ENCODE measurements at regions not wholly inside any gene's neighbourhood (a gene's known extent, or its start where the extent isn't known, plus 50 kb on each side); places are given as distances from the start of the nearest gene placed in this dataset.

GRCh38 chr10:26952094-26952493, 91.3 kb upstream of the ABI1 start:
- TF ChIP-seq MAX (IDR thresholded peaks at IDR 0.05) (no peak), NFIC (IDR thresholded peaks at IDR 0.05) (no peak), TEAD4 (IDR thresholded peaks at IDR 0.05) (no peak), CREB1 (IDR thresholded peaks at IDR 0.05; ENCODE audit: low read depth) (no peak), EP300 (IDR thresholded peaks at IDR 0.05; ENCODE audit: borderline replicate concordance) (no peak), TAF1 (IDR thresholded peaks at IDR 0.05; ENCODE audit: low read depth) (no peak), ZBTB7A (IDR thresholded peaks at IDR 0.05; ENCODE audit: low read depth) (no peak), CEBPB (IDR thresholded peaks at IDR 0.05) (no peak), FOXM1 (IDR thresholded peaks at IDR 0.05; ENCODE audit: borderline replicate concordance, low read depth) (no peak), YY1 (IDR thresholded peaks at IDR 0.05; ENCODE audit: low read depth) (no peak), TCF12 (IDR thresholded peaks at IDR 0.05; ENCODE audit: low read depth) (no peak), EGR1 (IDR thresholded peaks at IDR 0.05) (no peak), RAD21 (IDR thresholded peaks at IDR 0.05; ENCODE audit: low read depth) (no peak)
- TF ChIP-seq, protein P1, sequence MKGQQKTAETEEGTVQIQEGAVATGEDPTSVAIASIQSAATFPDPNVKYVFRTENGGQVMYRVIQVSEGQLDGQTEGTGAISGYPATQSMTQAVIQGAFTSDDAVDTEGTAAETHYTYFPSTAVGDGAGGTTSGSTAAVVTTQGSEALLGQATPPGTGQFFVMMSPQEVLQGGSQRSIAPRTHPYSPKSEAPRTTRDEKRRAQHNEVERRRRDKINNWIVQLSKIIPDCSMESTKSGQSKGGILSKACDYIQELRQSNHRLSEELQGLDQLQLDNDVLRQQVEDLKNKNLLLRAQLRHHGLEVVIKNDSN (IDR thresholded peaks at IDR 0.05), result no peak
- TF ChIP-seq, protein P2, sequence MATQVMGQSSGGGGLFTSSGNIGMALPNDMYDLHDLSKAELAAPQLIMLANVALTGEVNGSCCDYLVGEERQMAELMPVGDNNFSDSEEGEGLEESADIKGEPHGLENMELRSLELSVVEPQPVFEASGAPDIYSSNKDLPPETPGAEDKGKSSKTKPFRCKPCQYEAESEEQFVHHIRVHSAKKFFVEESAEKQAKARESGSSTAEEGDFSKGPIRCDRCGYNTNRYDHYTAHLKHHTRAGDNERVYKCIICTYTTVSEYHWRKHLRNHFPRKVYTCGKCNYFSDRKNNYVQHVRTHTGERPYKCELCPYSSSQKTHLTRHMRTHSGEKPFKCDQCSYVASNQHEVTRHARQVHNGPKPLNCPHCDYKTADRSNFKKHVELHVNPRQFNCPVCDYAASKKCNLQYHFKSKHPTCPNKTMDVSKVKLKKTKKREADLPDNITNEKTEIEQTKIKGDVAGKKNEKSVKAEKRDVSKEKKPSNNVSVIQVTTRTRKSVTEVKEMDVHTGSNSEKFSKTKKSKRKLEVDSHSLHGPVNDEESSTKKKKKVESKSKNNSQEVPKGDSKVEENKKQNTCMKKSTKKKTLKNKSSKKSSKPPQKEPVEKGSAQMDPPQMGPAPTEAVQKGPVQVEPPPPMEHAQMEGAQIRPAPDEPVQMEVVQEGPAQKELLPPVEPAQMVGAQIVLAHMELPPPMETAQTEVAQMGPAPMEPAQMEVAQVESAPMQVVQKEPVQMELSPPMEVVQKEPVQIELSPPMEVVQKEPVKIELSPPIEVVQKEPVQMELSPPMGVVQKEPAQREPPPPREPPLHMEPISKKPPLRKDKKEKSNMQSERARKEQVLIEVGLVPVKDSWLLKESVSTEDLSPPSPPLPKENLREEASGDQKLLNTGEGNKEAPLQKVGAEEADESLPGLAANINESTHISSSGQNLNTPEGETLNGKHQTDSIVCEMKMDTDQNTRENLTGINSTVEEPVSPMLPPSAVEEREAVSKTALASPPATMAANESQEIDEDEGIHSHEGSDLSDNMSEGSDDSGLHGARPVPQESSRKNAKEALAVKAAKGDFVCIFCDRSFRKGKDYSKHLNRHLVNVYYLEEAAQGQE (IDR thresholded peaks at IDR 0.05; ENCODE audit: low read depth), result no peak

GRCh38 chr10:26951650-26952049, 90.9 kb upstream of the ABI1 start:
- no peak for TF ChIP-seq MAX (IDR thresholded peaks at IDR 0.05)
- no peak for TF ChIP-seq EGR1 (IDR thresholded peaks at IDR 0.05)
- TF ChIP-seq ZBTB7A (IDR thresholded peaks at IDR 0.05; ENCODE audit: low read depth), result no peak

GRCh38 chr10:26950934-26951333, 90.2 kb upstream of the ABI1 start:
- no peak for TF ChIP-seq EGR1 (IDR thresholded peaks at IDR 0.05)
- no peak for TF ChIP-seq RAD21 (IDR thresholded peaks at IDR 0.05; ENCODE audit: low read depth)
- no peak for TF ChIP-seq FOXM1 (IDR thresholded peaks at IDR 0.05; ENCODE audit: borderline replicate concordance, low read depth)
- no peak for TF ChIP-seq TCF12 (IDR thresholded peaks at IDR 0.05; ENCODE audit: low read depth)

GRCh38 chr10:26946102-26946811, 85.5 kb upstream of the ABI1 start:
- TF ChIP-seq, protein P2 (IDR thresholded peaks at IDR 0.05; ENCODE audit: low read depth), result no peak
- TF ChIP-seq EGR1 (IDR thresholded peaks at IDR 0.05) (no peak), EP300 (IDR thresholded peaks at IDR 0.05; ENCODE audit: borderline replicate concordance) (no peak), ZBTB7A (IDR thresholded peaks at IDR 0.05; ENCODE audit: low read depth) (no peak), CREB1 (IDR thresholded peaks at IDR 0.05; ENCODE audit: low read depth) (no peak), CEBPB (IDR thresholded peaks at IDR 0.05) (no peak)

- TF ChIP-seq EP300 (IDR thresholded peaks at IDR 0.05; ENCODE audit: borderline replicate concordance) (no peak), TCF12 (IDR thresholded peaks at IDR 0.05; ENCODE audit: low read depth) (no peak), TEAD4 (IDR thresholded peaks at IDR 0.05) (no peak), EGR1 (IDR thresholded peaks at IDR 0.05) (no peak), FOXM1 (IDR thresholded peaks at IDR 0.05; ENCODE audit: borderline replicate concordance, low read depth) (no peak), NFIC (IDR thresholded peaks at IDR 0.05) (no peak), TAF1 (IDR thresholded peaks at IDR 0.05; ENCODE audit: low read depth) (no peak), MAX (IDR thresholded peaks at IDR 0.05) (no peak), CEBPB (IDR thresholded peaks at IDR 0.05) (no peak), YY1 (IDR thresholded peaks at IDR 0.05; ENCODE audit: low read depth) (no peak), ZBTB7A (IDR thresholded peaks at IDR 0.05; ENCODE audit: low read depth) (no peak), RAD21 (IDR thresholded peaks at IDR 0.05; ENCODE audit: low read depth) (no peak)
- TF ChIP-seq, protein P2 (IDR thresholded peaks at IDR 0.05; ENCODE audit: low read depth), result no peak
- TF ChIP-seq, protein P1 (IDR thresholded peaks at IDR 0.05), result no peak
These were observed 83.6 kb upstream of the ABI1 start for GRCh38 chr10:26944261-26944882.
